ENCODE measurements at regions not wholly inside any gene's neighbourhood (a gene's known extent, or its start where the extent isn't known, plus 50 kb on each side); places are given as distances from the start of the nearest gene placed in this dataset.

GRCh38 chr2:142769761-142770160, 107.7 kb upstream of the KYNU start:
- DNase-seq = no peak
- no peaks in the 10 kb centered on the region for H3K9me3 ChIP-seq
- ChIA-PET CTCF (no interaction called here), POLR2A (interaction anchor here in 1 of 2 donors (0.5 kb wide), 1 partner anchor 50 kb away, joined by 3 read pairs; no protein-coding TSS in a partner anchor)
- no peak overlapping the region for H3K27ac Mint-ChIP-seq
- no peaks in the 10 kb centered on the region for H3K27me3 ChIP-seq (replicated peaks in 1 of 2; ENCODE audit: control insufficient read depth in 2 of 2, extremely low read depth in 1 of 2, insufficient read depth in 2 of 2, low read length in 1 of 2)
- H3K9me3 Mint-ChIP-seq = peaks cover 18 to 32% (median 22%) of the 10 kb centered on the region in 3 donors
- H3K27ac ChIP-seq (ENCODE audit: low read length) = no peak overlapping the region
- no peaks in the 10 kb centered on the region for H3K36me3 Mint-ChIP-seq
- no CpG with 5 or more reads among the region's 1 CpG for WGBS (ENCODE audit: insufficient coverage)
- no peaks in the 10 kb centered on the region for H3K4me1 Mint-ChIP-seq
- no peak overlapping the region for H3K4me3 Mint-ChIP-seq
- ATAC-seq (replicated peaks in 1 of 4) = no peak
- no peaks in the 10 kb centered on the region for H3K36me3 ChIP-seq (ENCODE audit: control insufficient read depth in 2 of 2, extremely low read depth in 1 of 2, insufficient read depth in 1 of 2, low read length in 1 of 2)
- H3K4me1 ChIP-seq (ENCODE audit: control insufficient read depth in 1 of 2, extremely low read depth in 1 of 2, insufficient read depth in 2 of 2, low read length in 2 of 2) = no peaks in the 10 kb centered on the region
- no peak overlapping the region for H3K4me3 ChIP-seq (ENCODE audit: control insufficient read depth in 1 of 2, extremely low read depth in 1 of 2, low read length in 1 of 2)
- H3K27me3 Mint-ChIP-seq = no peaks in the 10 kb centered on the region

DNA sequence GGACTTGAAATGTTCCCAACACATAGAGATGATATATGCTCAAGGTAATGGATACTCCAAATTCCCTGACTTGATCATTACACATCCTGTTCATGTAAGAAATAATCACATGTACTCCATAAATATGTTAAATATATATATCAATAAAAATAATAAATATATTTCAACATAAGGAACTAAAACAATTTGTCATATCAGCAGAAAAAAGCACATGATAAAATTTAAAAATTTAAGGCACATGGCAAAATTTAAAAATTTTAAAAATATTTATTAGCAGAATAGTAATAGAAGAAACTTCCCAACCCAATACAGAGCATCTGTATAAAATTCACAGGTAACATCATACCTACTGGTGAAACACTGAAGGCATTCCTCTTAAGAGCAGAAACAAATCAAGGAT, 109.6 kb upstream of the KYNU start:
- POLR2A ChIA-PET = no interaction called here

DNA sequence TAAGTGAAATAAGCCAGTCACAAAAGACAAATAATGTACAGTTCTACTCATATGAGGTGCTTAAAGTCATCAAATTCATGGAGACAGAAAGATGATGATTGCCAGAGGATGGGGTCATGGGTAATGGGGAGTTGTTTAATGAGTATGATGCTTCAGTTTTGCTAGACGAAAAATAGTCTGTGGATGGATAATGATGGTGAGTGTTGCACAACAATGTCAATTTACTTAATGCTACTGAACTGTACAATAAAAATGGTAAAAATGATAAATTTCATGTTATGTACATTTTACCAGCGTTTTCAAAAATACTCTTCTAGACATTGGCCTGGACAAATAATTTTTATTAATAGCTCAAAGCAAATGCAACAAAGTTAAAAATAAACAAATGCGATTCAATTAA, 118.5 kb upstream of the KYNU start:
- CTCF ChIA-PET = no interaction called here

More for the DNA sequence above, 109.6 kb upstream of the KYNU start:
- ATAC-seq (replicated peaks in 1 of 4) (no peak), DNase-seq (no peak)
- H3K27me3 ChIP-seq (replicated peaks in 1 of 2; ENCODE audit: control insufficient read depth in 2 of 2, extremely low read depth in 1 of 2, insufficient read depth in 2 of 2, low read length in 1 of 2) = no peaks in the 10 kb centered on the region
- H3K27ac ChIP-seq (ENCODE audit: low read length) = no peak overlapping the region
- H3K36me3 Mint-ChIP-seq = no peaks in the 10 kb centered on the region
- H3K36me3 ChIP-seq (ENCODE audit: control insufficient read depth in 2 of 2, extremely low read depth in 1 of 2, insufficient read depth in 1 of 2, low read length in 1 of 2) = no peaks in the 10 kb centered on the region
- no peak overlapping the region for H3K27ac Mint-ChIP-seq
- H3K4me1 ChIP-seq (ENCODE audit: control insufficient read depth in 1 of 2, extremely low read depth in 1 of 2, insufficient read depth in 2 of 2, low read length in 2 of 2) = no peaks in the 10 kb centered on the region
- CTCF ChIA-PET = no interaction called here
- H3K4me1 Mint-ChIP-seq = no peaks in the 10 kb centered on the region
- no peaks in the 10 kb centered on the region for H3K9me3 ChIP-seq
- H3K4me3 Mint-ChIP-seq = no peak overlapping the region
- H3K9me3 Mint-ChIP-seq = peaks cover 13 to 34% (median 30%) of the 10 kb centered on the region in 3 donors
- no peak overlapping the region for H3K4me3 ChIP-seq (ENCODE audit: control insufficient read depth in 1 of 2, extremely low read depth in 1 of 2, low read length in 1 of 2)
- no peaks in the 10 kb centered on the region for H3K27me3 Mint-ChIP-seq

GRCh38 chr2:142757111-142757510, 120.4 kb upstream of the KYNU start:
- Histone ChIP-seq H3K27me3 (replicated peaks in 1 of 2; ENCODE audit: control insufficient read depth in 2 of 2, extremely low read depth in 1 of 2, insufficient read depth in 2 of 2, low read length in 1 of 2) (no peaks in the 10 kb centered on the region), H3K4me1 (ENCODE audit: control insufficient read depth in 1 of 2, extremely low read depth in 1 of 2, insufficient read depth in 2 of 2, low read length in 2 of 2) (no peaks in the 10 kb centered on the region), H3K4me3 (ENCODE audit: control insufficient read depth in 1 of 2, extremely low read depth in 1 of 2, low read length in 1 of 2) (no peak overlapping the region), H3K27ac (ENCODE audit: low read length) (no peak overlapping the region), H3K9me3 (no peaks in the 10 kb centered on the region), H3K36me3 (ENCODE audit: control insufficient read depth in 2 of 2, extremely low read depth in 1 of 2, insufficient read depth in 1 of 2, low read length in 1 of 2) (no peaks in the 10 kb centered on the region)
- DNase-seq (no peak), ATAC-seq (replicated peaks in 1 of 4) (no peak)
- H3K9me3 Mint-ChIP-seq = peaks cover 5 to 20% (median 13%) of the 10 kb centered on the region in 3 donors
- no peak overlapping the region for H3K27ac Mint-ChIP-seq
- no peaks in the 10 kb centered on the region for H3K27me3 Mint-ChIP-seq
- CTCF ChIA-PET = no interaction called here
- no peaks in the 10 kb centered on the region for H3K36me3 Mint-ChIP-seq
- no CpG with 5 or more reads among the region's 2 CpGs for WGBS (ENCODE audit: insufficient coverage)
- no peak overlapping the region for H3K4me3 Mint-ChIP-seq
- POLR2A ChIA-PET = no interaction called here
- H3K4me1 Mint-ChIP-seq = no peaks in the 10 kb centered on the region

More for the DNA sequence above, 118.5 kb upstream of the KYNU start:
- Histone ChIP-seq H3K4me1 (ENCODE audit: control insufficient read depth in 1 of 2, extremely low read depth in 1 of 2, insufficient read depth in 2 of 2, low read length in 2 of 2) (no peaks in the 10 kb centered on the region), H3K9me3 (no peaks in the 10 kb centered on the region), H3K4me3 (ENCODE audit: control insufficient read depth in 1 of 2, extremely low read depth in 1 of 2, low read length in 1 of 2) (no peak overlapping the region), H3K36me3 (ENCODE audit: control insufficient read depth in 2 of 2, extremely low read depth in 1 of 2, insufficient read depth in 1 of 2, low read length in 1 of 2) (no peaks in the 10 kb centered on the region), H3K27ac (ENCODE audit: low read length) (no peak overlapping the region), H3K27me3 (replicated peaks in 1 of 2; ENCODE audit: control insufficient read depth in 2 of 2, extremely low read depth in 1 of 2, insufficient read depth in 2 of 2, low read length in 1 of 2) (no peaks in the 10 kb centered on the region)
- no peaks in the 10 kb centered on the region for H3K36me3 Mint-ChIP-seq
- POLR2A ChIA-PET = no interaction called here
- H3K27ac Mint-ChIP-seq = no peak overlapping the region
- H3K4me1 Mint-ChIP-seq = no peaks in the 10 kb centered on the region
- H3K27me3 Mint-ChIP-seq = no peaks in the 10 kb centered on the region
- peaks cover 12 to 20% (median 19%) of the 10 kb centered on the region in 3 donors for H3K9me3 Mint-ChIP-seq
- no peak for DNase-seq
- H3K4me3 Mint-ChIP-seq = no peak overlapping the region
- WGBS (ENCODE audit: insufficient coverage) = no CpG with 5 or more reads among the region's 3 CpGs
- no peak for ATAC-seq (replicated peaks in 1 of 4)

- H3K9me3 ChIP-seq = no peaks in the 10 kb centered on the region
- ATAC-seq (replicated peaks in 1 of 4) (no peak), DNase-seq (no peak)
- H3K27ac ChIP-seq (ENCODE audit: low read length) = no peak overlapping the region
- ChIA-PET CTCF (no interaction called here), POLR2A (no interaction called here)
- no peaks in the 10 kb centered on the region for H3K27me3 ChIP-seq (replicated peaks in 1 of 2; ENCODE audit: control insufficient read depth in 2 of 2, extremely low read depth in 1 of 2, insufficient read depth in 2 of 2, low read length in 1 of 2)
- no peaks in the 10 kb centered on the region for H3K27me3 Mint-ChIP-seq
- no peaks in the 10 kb centered on the region for H3K36me3 ChIP-seq (ENCODE audit: control insufficient read depth in 2 of 2, extremely low read depth in 1 of 2, insufficient read depth in 1 of 2, low read length in 1 of 2)
- no peaks in the 10 kb centered on the region for H3K36me3 Mint-ChIP-seq
- no peak overlapping the region for H3K4me3 Mint-ChIP-seq
- no peaks in the 10 kb centered on the region for H3K4me1 Mint-ChIP-seq
- H3K27ac Mint-ChIP-seq = no peak overlapping the region
- WGBS (ENCODE audit: insufficient coverage) = 44% methylated on average over 2 of the region's 2 CpGs
- H3K9me3 Mint-ChIP-seq = peaks cover 2 to 16% (median 11%) of the 10 kb centered on the region in 3 donors
- no peaks in the 10 kb centered on the region for H3K4me1 ChIP-seq (ENCODE audit: control insufficient read depth in 1 of 2, extremely low read depth in 1 of 2, insufficient read depth in 2 of 2, low read length in 2 of 2)
- no peak overlapping the region for H3K4me3 ChIP-seq (ENCODE audit: control insufficient read depth in 1 of 2, extremely low read depth in 1 of 2, low read length in 1 of 2)
Observed at GRCh38 chr2:142756430-142756829, 121.0 kb upstream of the KYNU start.

- POLR2A ChIA-PET = no interaction called here
- H3K27me3 Mint-ChIP-seq = no peaks in the 10 kb centered on the region
- H3K27ac ChIP-seq (ENCODE audit: low read length) = no peak overlapping the region
Observed at GRCh38 chr2:142755191-142755590, 122.3 kb upstream of the KYNU start.

DNA sequence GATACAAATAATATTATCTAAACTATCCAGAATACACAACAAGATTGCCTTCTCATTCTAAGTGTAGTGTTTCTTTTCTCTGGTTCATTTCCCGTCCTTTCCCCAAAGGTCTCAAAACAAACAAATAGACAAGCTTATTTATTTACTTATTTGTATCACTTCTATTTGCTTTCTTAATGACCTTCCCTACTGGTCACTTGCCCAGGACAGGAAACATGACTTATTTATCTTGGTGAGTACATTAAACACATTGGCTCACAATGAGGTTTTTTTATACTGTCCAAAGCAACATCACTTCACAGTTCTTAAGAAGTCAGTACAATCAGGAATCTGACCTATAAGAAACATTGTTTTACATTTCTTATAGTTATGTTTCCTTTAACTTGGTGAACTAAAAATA, 123.3 kb upstream of the KYNU start:
- Histone ChIP-seq H3K27me3 (replicated peaks in 1 of 2; ENCODE audit: control insufficient read depth in 2 of 2, extremely low read depth in 1 of 2, insufficient read depth in 2 of 2, low read length in 1 of 2) (no peaks in the 10 kb centered on the region), H3K36me3 (ENCODE audit: control insufficient read depth in 2 of 2, extremely low read depth in 1 of 2, insufficient read depth in 1 of 2, low read length in 1 of 2) (no peaks in the 10 kb centered on the region), H3K27ac (ENCODE audit: low read length) (no peak overlapping the region), H3K4me1 (ENCODE audit: control insufficient read depth in 1 of 2, extremely low read depth in 1 of 2, insufficient read depth in 2 of 2, low read length in 2 of 2) (no peaks in the 10 kb centered on the region), H3K9me3 (no peaks in the 10 kb centered on the region), H3K4me3 (ENCODE audit: control insufficient read depth in 1 of 2, extremely low read depth in 1 of 2, low read length in 1 of 2) (no peak overlapping the region)
- DNase-seq (no peak), ATAC-seq (replicated peaks in 1 of 4) (no peak)
- no peak overlapping the region for H3K4me3 Mint-ChIP-seq
- H3K36me3 Mint-ChIP-seq = no peaks in the 10 kb centered on the region
- WGBS (ENCODE audit: insufficient coverage) = no CpG with 5 or more reads among the region's 1 CpG
- H3K9me3 Mint-ChIP-seq = peaks cover 0 to 16% (median 11%) of the 10 kb centered on the region in 3 donors
- ChIA-PET CTCF (interaction anchor here in 1 of 2 donors (0.6 kb wide), 1 partner anchor 79 kb away, joined by 3 read pairs; no protein-coding TSS in a partner anchor), POLR2A (no interaction called here)
- H3K27ac Mint-ChIP-seq = no peak overlapping the region
- H3K27me3 Mint-ChIP-seq = no peaks in the 10 kb centered on the region
- H3K4me1 Mint-ChIP-seq = no peaks in the 10 kb centered on the region

More at GRCh38 chr2:142755191-142755590, 122.3 kb upstream of the KYNU start:
- H3K4me1 ChIP-seq (ENCODE audit: control insufficient read depth in 1 of 2, extremely low read depth in 1 of 2, insufficient read depth in 2 of 2, low read length in 2 of 2) = no peaks in the 10 kb centered on the region
- no peak for ATAC-seq (replicated peaks in 1 of 4)
- no peaks in the 10 kb centered on the region for H3K36me3 Mint-ChIP-seq
- no peak overlapping the region for H3K4me3 Mint-ChIP-seq
- CTCF ChIA-PET = no interaction called here
- no peaks in the 10 kb centered on the region for H3K27me3 ChIP-seq (replicated peaks in 1 of 2; ENCODE audit: control insufficient read depth in 2 of 2, extremely low read depth in 1 of 2, insufficient read depth in 2 of 2, low read length in 1 of 2)
- H3K36me3 ChIP-seq (ENCODE audit: control insufficient read depth in 2 of 2, extremely low read depth in 1 of 2, insufficient read depth in 1 of 2, low read length in 1 of 2) = no peaks in the 10 kb centered on the region
- no peak overlapping the region for H3K27ac Mint-ChIP-seq
- H3K9me3 ChIP-seq = no peaks in the 10 kb centered on the region
- H3K9me3 Mint-ChIP-seq = peaks cover 0 to 16% (median 11%) of the 10 kb centered on the region in 3 donors
- H3K4me3 ChIP-seq (ENCODE audit: control insufficient read depth in 1 of 2, extremely low read depth in 1 of 2, low read length in 1 of 2) = no peak overlapping the region
- DNase-seq = no peak
- H3K4me1 Mint-ChIP-seq = no peaks in the 10 kb centered on the region

Measured in T-cell (primary cell).